Endothelial cell of umbilical vein (primary cell): ENCODE measurements at regions not wholly inside any gene's neighbourhood (a gene's known extent, or its start where the extent isn't known, plus 50 kb on each side); places are given as distances from the start of the nearest gene placed in this dataset.

ENCODE experiments used
- BruUV-seq: library from RNA; stranded (reverse); fragments of 400-500 nt; replicated peaks from 2 replicates; lab custom pipeline; 2021; lab: Mats Ljungman, UMichigan
- CTCF ChIA-PET: fragments of 300-600, 350-600 bp; sonication (Branson Sonifier 250); formaldehyde crosslinking; loops from one replicate; lab custom pipeline; 2021; ENCODE audit warnings: antibody characterized with exemption, inconsistent platforms; lab: Charles Lee
- POLR2A ChIA-PET: fragments of 300-600, 350-600 bp; sonication (Branson Sonifier 250); formaldehyde crosslinking; loops from one replicate; lab custom pipeline; 2021; ENCODE audit warnings: antibody characterized with exemption, inconsistent platforms; lab: Charles Lee
- DNase-seq: peaks from one replicate; pipeline ENCODE4 v3.0.0-alpha.2; 2011; ENCODE audit warnings: low read depth, low spot score
- FAIRE-seq: peaks from 2 replicates; lab custom pipeline; 2011; peaks lifted over from hg19 to GRCh38; lab: Jason Lieb, UNC
- H2AFZ ChIP-seq: 2 replicates; pipeline ENCODE4 v1.6.0; 2012; ENCODE audit warnings: low read depth, low read length, control low read depth, inconsistent platforms
- H3K27ac ChIP-seq: 2 replicates; pipeline ENCODE4 v1.5.1; 2011; ENCODE audit warnings: low read depth, mild to moderate bottlenecking, control low read depth, low read length, moderate library complexity; ENCODE audit not compliant: insufficient read depth
- H3K27me3 ChIP-seq, 2 experiments: 2 replicates each; pipeline versions ENCODE4 v1.6.0 to v1.6.1; 2011; ENCODE audit warnings: low read length in 2 of 2, mixed read lengths in 1 of 2; ENCODE audit not compliant: control insufficient read depth in 2 of 2, insufficient read depth in 2 of 2
- H3K36me3 ChIP-seq, 2 experiments: 2 replicates in 1 of 2; 3 replicates in 1 of 2; pipeline ENCODE4 v1.5.1; 2011; ENCODE audit warnings: low read length in 2 of 2, mild to moderate bottlenecking in 1 of 2, moderate library complexity in 1 of 2; ENCODE audit not compliant: control insufficient read depth in 2 of 2, insufficient read depth in 2 of 2; ENCODE audit errors: extremely low read depth in 1 of 2
- H3K4me1 ChIP-seq: 3 replicates; pipeline ENCODE4 v1.5.1; 2011; ENCODE audit warnings: mild to moderate bottlenecking, low read length; ENCODE audit not compliant: control insufficient read depth, insufficient read depth; ENCODE audit errors: extremely low read depth
- H3K4me2 ChIP-seq: 2 replicates; pipeline ENCODE4 v1.6.1; 2011; ENCODE audit warnings: low read length, control low read depth, mixed read lengths; ENCODE audit not compliant: insufficient read depth
- H3K4me3 ChIP-seq, 3 experiments: fragments of 200-600 bp in 1 of 3; sonication (generic), shearing (Covaris generic) in 1 of 3; replicated peaks in 1 of 3; 2 replicates each; pipeline ENCODE4 v1.5.1; 2011 to 2016; ENCODE audit warnings: control low read depth in 3 of 3, low read length in 3 of 3, mild to moderate bottlenecking in 2 of 3, inconsistent platforms in 1 of 3, low read depth in 1 of 3, moderate library complexity in 1 of 3; ENCODE audit not compliant: insufficient read depth in 1 of 3
- H3K79me2 ChIP-seq: 2 replicates; pipeline ENCODE4 v1.6.0; 2012; ENCODE audit warnings: low read length, inconsistent platforms; ENCODE audit not compliant: control insufficient read depth, insufficient read depth
- H3K9ac ChIP-seq: replicated peaks from 2 replicates; pipeline ENCODE3; 2011; ENCODE audit warnings: low read length, control low read depth; ENCODE audit not compliant: insufficient read depth; ENCODE audit errors: extremely low read depth
- H3K9me1 ChIP-seq: replicated peaks from 3 replicates; pipeline ENCODE4 v1.6.0; 2011; ENCODE audit warnings: mild to moderate bottlenecking, low read length; ENCODE audit not compliant: control insufficient read depth, insufficient read depth; ENCODE audit errors: extremely low read depth
- H3K9me3 ChIP-seq: replicated peaks from 2 replicates; pipeline ENCODE4 v1.5.1; 2012; ENCODE audit warnings: low read length, inconsistent platforms; ENCODE audit not compliant: control insufficient read depth, insufficient read depth
- H4K20me1 ChIP-seq: replicated peaks from 2 replicates; pipeline ENCODE3; 2011; ENCODE audit warnings: mild to moderate bottlenecking, low read length; ENCODE audit not compliant: control insufficient read depth, insufficient read depth; ENCODE audit errors: extremely low read depth
- CTCF ChIP-seq, 2 donors: IDR thresholded peaks; 1 replicate in 1 of 2; 2 replicates in 1 of 2; pipeline ENCODE4 v1.5.1; 2011; ENCODE audit warnings: low read length in 2 of 2, mild to moderate bottlenecking in 2 of 2, moderate library complexity in 2 of 2, control low read depth in 1 of 2, inconsistent platforms in 1 of 2, low read depth in 1 of 2; ENCODE audit not compliant: insufficient read depth in 1 of 2; ENCODE audit errors: extremely low read depth in 1 of 2
- EZH2 ChIP-seq: IDR thresholded peaks from 2 replicates; pipeline ENCODE4 v1.6.1; 2012; ENCODE audit warnings: borderline replicate concordance, low read depth, mild to moderate bottlenecking, moderate library complexity, low read length, inconsistent platforms; ENCODE audit not compliant: severe bottlenecking
- FOS ChIP-seq: IDR thresholded peaks from 2 replicates; pipeline ENCODE4 v1.6.1; 2011; ENCODE audit warnings: mild to moderate bottlenecking, low read length, moderate library complexity, borderline replicate concordance; ENCODE audit not compliant: insufficient read depth
- GATA2 ChIP-seq: IDR thresholded peaks from 2 replicates; pipeline ENCODE4 v1.7.0; 2011; ENCODE audit warnings: low read depth, mild to moderate bottlenecking, moderate library complexity, mixed read lengths, low read length; ENCODE audit not compliant: insufficient read length, insufficient read depth
- JUN ChIP-seq: IDR thresholded peaks from 2 replicates; pipeline ENCODE4 v1.6.1; 2011; ENCODE audit warnings: borderline replicate concordance, low read depth; ENCODE audit not compliant: insufficient read length, insufficient read depth
- MYC ChIP-seq: IDR thresholded peaks from one replicate; pipeline ENCODE4 v1.6.1; 2011; ENCODE audit warnings: mild to moderate bottlenecking, low read depth, low read length
- POLR2A ChIP-seq: IDR thresholded peaks from 2 replicates; pipeline ENCODE4 v1.6.1; 2012; ENCODE audit warnings: low read depth, mild to moderate bottlenecking, control low read depth, low read length
- POLR2AphosphoS5 ChIP-seq: IDR thresholded peaks from 2 replicates; pipeline ENCODE4 v1.6.1; 2012; ENCODE audit warnings: low read depth, mild to moderate bottlenecking, control low read depth, low read length, moderate library complexity; ENCODE audit not compliant: insufficient read depth
- dilution Hi-C: fragments of 300-500 bp; cut with MboI; formaldehyde crosslinking; loops from one replicate; pipeline ENCODE4 v1.15.0; 2019; ENCODE audit warnings: low sequenced_read_pairs; ENCODE audit not compliant: extremely low pct_ligation_motif_present
- intact Hi-C: fragments of 100-400 bp; cut with micrococcal nuclease; formaldehyde crosslinking; loops from one replicate; pipeline ENCODE4 v1.10.0; 2022
- TF ChIP-seq, protein P1 (sequence below): IDR thresholded peaks from 2 replicates; pipeline ENCODE4 v1.6.1; 2011; ENCODE audit not compliant: insufficient read depth, insufficient read length

GRCh38 chr5:13632676-13633075 is 311.8 kb downstream of the DNAH5 start:
- dilution Hi-C loops, result no loop called here
- ChIA-PET POLR2A (no interaction called here), CTCF (no interaction called here)
- Histone ChIP-seq H3K9me3 (no peaks in the 10 kb centered on the region), H3K4me1 (no peaks in the 10 kb centered on the region), H3K27ac (no peak overlapping the region), H3K36me3 (no peaks in the 10 kb centered on the region), H4K20me1 (no peaks in the 10 kb centered on the region), H3K9me1 (no peaks in the 10 kb centered on the region), H3K79me2 (no peaks in the 10 kb centered on the region), H3K4me3 (no peak overlapping the region), H3K9ac (no peak overlapping the region), H3K27me3 (no peaks in the 10 kb centered on the region), H2AFZ (no peak overlapping the region), H3K4me2 (no peak overlapping the region)
- TF ChIP-seq GATA2, result no peak
- no peak for TF ChIP-seq EZH2
- no peak for TF ChIP-seq POLR2AphosphoS5
- TF ChIP-seq CTCF (IDR thresholded peaks at IDR 0.05; ENCODE audit: extremely low read depth in 1 of 2, insufficient read depth in 1 of 2, low read depth in 1 of 2, low read length in 2 of 2), result no peak
- no peak for TF ChIP-seq MYC
- TF ChIP-seq POLR2A, result no peak
- TF ChIP-seq FOS, result no peak
- TF ChIP-seq JUN, result no peak
- TF ChIP-seq, protein P1, sequence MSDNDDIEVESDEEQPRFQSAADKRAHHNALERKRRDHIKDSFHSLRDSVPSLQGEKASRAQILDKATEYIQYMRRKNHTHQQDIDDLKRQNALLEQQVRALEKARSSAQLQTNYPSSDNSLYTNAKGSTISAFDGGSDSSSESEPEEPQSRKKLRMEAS, result no peak
- intact Hi-C loops, result no loop called here
- no peak for FAIRE-seq
- DNase-seq, result no peak
- no TSS peak for BruUV-seq
